ENCODE measurements at regions not wholly inside any gene's neighbourhood (a gene's known extent, or its start where the extent isn't known, plus 50 kb on each side); places are given as distances from the start of the nearest gene placed in this dataset.
A peak's percentile ranks its signal among the peaks of the same experiment; 100 is the strongest.

DNA sequence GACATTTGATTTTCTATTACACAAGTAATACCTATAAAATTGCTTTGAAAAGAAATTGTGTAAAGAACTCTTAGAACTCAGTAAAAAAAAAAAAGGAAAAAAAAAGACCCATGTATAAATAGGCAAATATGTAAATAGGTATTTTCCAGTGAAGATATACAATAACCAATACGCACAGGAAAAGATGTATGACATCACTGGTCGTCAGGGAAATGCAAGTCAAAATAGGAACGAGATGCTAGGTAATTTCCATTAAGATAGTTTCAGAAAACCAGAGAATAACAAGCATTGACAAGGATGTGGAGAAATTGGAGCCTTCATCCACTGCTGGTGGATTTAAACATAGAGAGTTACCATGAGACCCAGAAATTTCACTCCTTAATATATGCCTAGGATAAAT, 708.8 kb downstream of the MTRR start:
- ChIA-PET POLR2A (no interaction called here), CTCF (no interaction called here), SMC1A (ENCODE audit: uncharacterized antibody, unreplicated experiment) (no interaction called here), RAD21 (ENCODE audit: unreplicated experiment) (no interaction called here)
- Histone ChIP-seq H3K27ac (ENCODE audit: control insufficient read depth, insufficient read depth) (no peak overlapping the region), H3K79me2 (ENCODE audit: control insufficient read depth, insufficient read depth, low read length) (no peaks in the 10 kb centered on the region), H3K4me1 (ENCODE audit: control insufficient read depth, insufficient read depth, low read length) (no peaks in the 10 kb centered on the region), H4K20me1 (ENCODE audit: control insufficient read depth, insufficient read depth) (no peaks in the 10 kb centered on the region), H2AFZ (ENCODE audit: control insufficient read depth, low read depth, low read length) (no peak overlapping the region), H3K4me2 (ENCODE audit: control insufficient read depth, insufficient read depth) (no peak overlapping the region), H3K4me3 (no peak overlapping the region), H3K9ac (ENCODE audit: control insufficient read depth, insufficient read depth, low read length) (no peak overlapping the region), H3K36me3 (ENCODE audit: control insufficient read depth in 2 of 2, insufficient read depth in 2 of 2, low read length in 1 of 2) (no peaks in the 10 kb centered on the region), H3K27me3 (replicated peaks in 1 of 2; ENCODE audit: control insufficient read depth in 2 of 2, insufficient read depth in 2 of 2, low read length in 1 of 2) (no peaks in the 10 kb centered on the region), H3K9me3 (replicated peaks; ENCODE audit: control insufficient read depth, insufficient read depth, low read length) (no peaks in the 10 kb centered on the region)
- 0% methylated on average over 3 of the region's 3 CpGs for WGBS (ENCODE audit: insufficient coverage, insufficient replicate concordance, low lambda C conversion rate, missing lambda C conversion rate)
- DNase-seq (ENCODE audit: low read depth, low spot score) (no peak), ATAC-seq (peak; percentile 81), FAIRE-seq (no peak)
- in situ Hi-C loops (cut with MboI): no loop called here
- TF ChIP-seq IKZF2 (IDR thresholded peaks at IDR 0.05) (no peak), ATF7 (IDR thresholded peaks at IDR 0.05; ENCODE audit: low read depth) (peak; percentile 64), CREB1 (IDR thresholded peaks at IDR 0.05; ENCODE audit: low read depth) (peak; percentile 84), E2F4 (IDR thresholded peaks at IDR 0.05; ENCODE audit: low read depth, low read length) (no peak), RFX5 (IDR thresholded peaks at IDR 0.05; ENCODE audit: low read depth, low read length) (peak; percentile 97), CREM (IDR thresholded peaks at IDR 0.05; ENCODE audit: low read depth) (peak; percentile 56; the same call in 1 of the 2 replicates), ZNF384 (IDR thresholded peaks at IDR 0.05; ENCODE audit: borderline replicate concordance, low read depth, low read length) (peak; percentile 58; the same call in 1 of the 2 replicates)
- no TSS peak for BruUV-seq (replicated peaks)
- intact Hi-C loops (cut with micrococcal nuclease; ENCODE audit: unreplicated experiment): no loop called here

GRCh38 chr5:8580298-8580697, 711.4 kb downstream of the MTRR start:
- H3K9me3 ChIP-seq (replicated peaks; ENCODE audit: control insufficient read depth, insufficient read depth, low read length): no peaks in the 10 kb centered on the region
- H3K4me1 ChIP-seq (ENCODE audit: control insufficient read depth, insufficient read depth, low read length): no peaks in the 10 kb centered on the region
- no peak overlapping the region for H3K4me2 ChIP-seq (ENCODE audit: control insufficient read depth, insufficient read depth)
- H3K79me2 ChIP-seq (ENCODE audit: control insufficient read depth, insufficient read depth, low read length): no peaks in the 10 kb centered on the region
- no peaks in the 10 kb centered on the region for H4K20me1 ChIP-seq (ENCODE audit: control insufficient read depth, insufficient read depth)
- WGBS (ENCODE audit: insufficient coverage, insufficient replicate concordance, low lambda C conversion rate, missing lambda C conversion rate): 8% methylated on average over 3 of the region's 4 CpGs
- RAD21 ChIA-PET (ENCODE audit: unreplicated experiment): no interaction called here
- intact Hi-C loops (cut with micrococcal nuclease; ENCODE audit: unreplicated experiment): no loop called here
- H3K27me3 ChIP-seq (replicated peaks in 1 of 2; ENCODE audit: control insufficient read depth in 2 of 2, insufficient read depth in 2 of 2, low read length in 1 of 2): no peaks in the 10 kb centered on the region
- CTCF ChIA-PET: no interaction called here
- no peak overlapping the region for H3K4me3 ChIP-seq
- no peak for ATAC-seq
- in situ Hi-C loops (cut with MboI): no loop called here
- SMC1A ChIA-PET (ENCODE audit: uncharacterized antibody, unreplicated experiment): no interaction called here
- no peak for FAIRE-seq
- no peak overlapping the region for H3K27ac ChIP-seq (ENCODE audit: control insufficient read depth, insufficient read depth)
- BruUV-seq (replicated peaks): no TSS peak
- H2AFZ ChIP-seq (ENCODE audit: control insufficient read depth, low read depth, low read length): no peak overlapping the region
- POLR2A ChIA-PET: no interaction called here
- no peaks in the 10 kb centered on the region for H3K36me3 ChIP-seq (ENCODE audit: control insufficient read depth in 2 of 2, insufficient read depth in 2 of 2, low read length in 1 of 2)
- no peak for DNase-seq (ENCODE audit: low read depth, low spot score)
- no peak overlapping the region for H3K9ac ChIP-seq (ENCODE audit: control insufficient read depth, insufficient read depth, low read length)
- no peak for TF ChIP-seq ESRRA (IDR thresholded peaks at IDR 0.05; ENCODE audit: low read length)
- no peak for TF ChIP-seq ZNF622 (IDR thresholded peaks at IDR 0.05)
- no peak for TF ChIP-seq BCLAF1 (IDR thresholded peaks at IDR 0.05)
- TF ChIP-seq POLR2A (IDR thresholded peaks at IDR 0.05; ENCODE audit: low read depth, low read length): no peak
- TF ChIP-seq, protein P1, sequence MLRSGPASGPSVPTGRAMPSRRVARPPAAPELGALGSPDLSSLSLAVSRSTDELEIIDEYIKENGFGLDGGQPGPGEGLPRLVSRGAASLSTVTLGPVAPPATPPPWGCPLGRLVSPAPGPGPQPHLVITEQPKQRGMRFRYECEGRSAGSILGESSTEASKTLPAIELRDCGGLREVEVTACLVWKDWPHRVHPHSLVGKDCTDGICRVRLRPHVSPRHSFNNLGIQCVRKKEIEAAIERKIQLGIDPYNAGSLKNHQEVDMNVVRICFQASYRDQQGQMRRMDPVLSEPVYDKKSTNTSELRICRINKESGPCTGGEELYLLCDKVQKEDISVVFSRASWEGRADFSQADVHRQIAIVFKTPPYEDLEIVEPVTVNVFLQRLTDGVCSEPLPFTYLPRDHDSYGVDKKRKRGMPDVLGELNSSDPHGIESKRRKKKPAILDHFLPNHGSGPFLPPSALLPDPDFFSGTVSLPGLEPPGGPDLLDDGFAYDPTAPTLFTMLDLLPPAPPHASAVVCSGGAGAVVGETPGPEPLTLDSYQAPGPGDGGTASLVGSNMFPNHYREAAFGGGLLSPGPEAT (IDR thresholded peaks at IDR 0.05; ENCODE audit: low read depth): no peak
- no peak for TF ChIP-seq USF2 (IDR thresholded peaks at IDR 0.05; ENCODE audit: borderline replicate concordance, low read depth, low read length)

Measured in GM12878 (cell line).